Effector memory CD4-positive, alpha-beta T cell (primary cell): ENCODE measurements at regions not wholly inside any gene's neighbourhood (a gene's known extent, or its start where the extent isn't known, plus 50 kb on each side); places are given as distances from the start of the nearest gene placed in this dataset.

Source experiments
- DNase-seq, 3 donors: peaks; one replicate each; pipeline ENCODE4 v3.0.0-alpha.2; 2020
- H3K27ac ChIP-seq: 2 replicates; pipeline ENCODE4 v1.7.0; 2013; ENCODE audit warnings: mild to moderate bottlenecking, low read length, moderate library complexity; ENCODE audit not compliant: insufficient read depth, poor library complexity, severe bottlenecking
- H3K27me3 ChIP-seq: replicated peaks from 2 replicates; pipeline ENCODE4 v1.7.0; 2013; ENCODE audit warnings: mild to moderate bottlenecking, low read length; ENCODE audit not compliant: insufficient read depth, control insufficient read depth, poor library complexity, severe bottlenecking
- H3K36me3 ChIP-seq: 2 replicates; pipeline ENCODE4 v1.7.0; 2013; ENCODE audit warnings: mild to moderate bottlenecking, low read length, moderate library complexity; ENCODE audit not compliant: control insufficient read depth, insufficient read depth
- H3K4me1 ChIP-seq: 2 replicates; pipeline ENCODE4 v1.7.0; 2013; ENCODE audit warnings: low read length, mild to moderate bottlenecking; ENCODE audit not compliant: control insufficient read depth, insufficient read depth, poor library complexity, severe bottlenecking
- H3K4me3 ChIP-seq: 2 replicates; pipeline ENCODE4 v1.7.0; 2013; ENCODE audit warnings: low read length, low read depth, mild to moderate bottlenecking; ENCODE audit not compliant: insufficient read depth, poor library complexity, severe bottlenecking
- H3K9me3 ChIP-seq: 2 replicates; pipeline ENCODE4 v1.7.0; 2013; ENCODE audit warnings: mild to moderate bottlenecking, low read length, moderate library complexity; ENCODE audit not compliant: control insufficient read depth

GRCh38 chr2:180644709-180645108 lies 335.7 kb upstream of the UBE2E3 start:
- no peaks in the 10 kb centered on the region for H3K9me3 ChIP-seq
- no peak overlapping the region for H3K4me3 ChIP-seq
- no peaks in the 10 kb centered on the region for H3K36me3 ChIP-seq
- H3K27me3 ChIP-seq, result no peaks in the 10 kb centered on the region
- no peak overlapping the region for H3K27ac ChIP-seq
- no peak for DNase-seq
- no peaks in the 10 kb centered on the region for H3K4me1 ChIP-seq

GRCh38 chr2:180630756-180631155 lies 349.6 kb upstream of the UBE2E3 start:
- H3K27me3 ChIP-seq, result no peaks in the 10 kb centered on the region
- H3K4me3 ChIP-seq, result no peak overlapping the region
- H3K36me3 ChIP-seq, result no peaks in the 10 kb centered on the region
- DNase-seq, result no peak
- no peak overlapping the region for H3K27ac ChIP-seq
- no peaks in the 10 kb centered on the region for H3K9me3 ChIP-seq
- H3K4me1 ChIP-seq, result no peaks in the 10 kb centered on the region

GRCh38 chr2:180625006-180625844 lies 355.2 kb upstream of the UBE2E3 start:
- Histone ChIP-seq H3K4me1 (no peaks in the 10 kb centered on the region), H3K4me3 (no peak overlapping the region), H3K9me3 (no peaks in the 10 kb centered on the region), H3K36me3 (no peaks in the 10 kb centered on the region), H3K27ac (no peak overlapping the region), H3K27me3 (no peaks in the 10 kb centered on the region)
- DNase-seq, result no peak

GRCh38 chr2:180621941-180622918 lies 358.2 kb upstream of the UBE2E3 start:
- H3K4me1 ChIP-seq, result no peaks in the 10 kb centered on the region
- H3K4me3 ChIP-seq, result no peak overlapping the region
- H3K27ac ChIP-seq, result no peak overlapping the region
- no peaks in the 10 kb centered on the region for H3K36me3 ChIP-seq
- DNase-seq, result no peak
- no peaks in the 10 kb centered on the region for H3K27me3 ChIP-seq
- no peaks in the 10 kb centered on the region for H3K9me3 ChIP-seq

- H3K27ac ChIP-seq, result no peak overlapping the region
- DNase-seq, result no peak
- no peaks in the 10 kb centered on the region for H3K4me1 ChIP-seq
Measured at GRCh38 chr2:180621366-180621765, 359.0 kb upstream of the UBE2E3 start.

GRCh38 chr2:180618570-180618969 lies 361.8 kb upstream of the UBE2E3 start:
- Histone ChIP-seq H3K4me1 (no peaks in the 10 kb centered on the region), H3K36me3 (no peaks in the 10 kb centered on the region), H3K9me3 (no peaks in the 10 kb centered on the region), H3K4me3 (no peak overlapping the region), H3K27me3 (no peaks in the 10 kb centered on the region), H3K27ac (no peak overlapping the region)
- DNase-seq, result no peak

More at GRCh38 chr2:180621366-180621765, 359.0 kb upstream of the UBE2E3 start:
- no peaks in the 10 kb centered on the region for H3K27me3 ChIP-seq
- H3K36me3 ChIP-seq, result no peaks in the 10 kb centered on the region
- H3K4me3 ChIP-seq, result no peak overlapping the region
- no peaks in the 10 kb centered on the region for H3K9me3 ChIP-seq

- no peak overlapping the region for H3K4me3 ChIP-seq
- no peaks in the 10 kb centered on the region for H3K9me3 ChIP-seq
- H3K27me3 ChIP-seq, result no peaks in the 10 kb centered on the region
- no peaks in the 10 kb centered on the region for H3K4me1 ChIP-seq
- no peaks in the 10 kb centered on the region for H3K36me3 ChIP-seq
- no peak overlapping the region for H3K27ac ChIP-seq
- no peak for DNase-seq
Measured at GRCh38 chr2:180614776-180615175, 365.6 kb upstream of the UBE2E3 start.

GRCh38 chr2:180609626-180610340 lies 370.6 kb upstream of the UBE2E3 start:
- H3K27me3 ChIP-seq, result no peaks in the 10 kb centered on the region
- H3K36me3 ChIP-seq, result no peaks in the 10 kb centered on the region
- no peaks in the 10 kb centered on the region for H3K9me3 ChIP-seq
- no peaks in the 10 kb centered on the region for H3K4me1 ChIP-seq
- no peak overlapping the region for H3K4me3 ChIP-seq
- DNase-seq, result no peak
- H3K27ac ChIP-seq, result no peak overlapping the region

- Histone ChIP-seq H3K4me3 (no peak overlapping the region), H3K4me1 (no peaks in the 10 kb centered on the region), H3K9me3 (no peaks in the 10 kb centered on the region), H3K27me3 (no peaks in the 10 kb centered on the region), H3K27ac (no peak overlapping the region), H3K36me3 (no peaks in the 10 kb centered on the region)
- DNase-seq, result no peak
Measured at GRCh38 chr2:180607514-180608049, 372.8 kb upstream of the UBE2E3 start.
